ENCODE measurements at regions not wholly inside any gene's neighbourhood (a gene's known extent, or its start where the extent isn't known, plus 50 kb on each side); places are given as distances from the start of the nearest gene placed in this dataset.
"Not testable (repeated sequence)": the region's sequence is repeated elsewhere in the genome, so short reads cannot be mapped to it uniquely, and the experiment has no call there.

DNA sequence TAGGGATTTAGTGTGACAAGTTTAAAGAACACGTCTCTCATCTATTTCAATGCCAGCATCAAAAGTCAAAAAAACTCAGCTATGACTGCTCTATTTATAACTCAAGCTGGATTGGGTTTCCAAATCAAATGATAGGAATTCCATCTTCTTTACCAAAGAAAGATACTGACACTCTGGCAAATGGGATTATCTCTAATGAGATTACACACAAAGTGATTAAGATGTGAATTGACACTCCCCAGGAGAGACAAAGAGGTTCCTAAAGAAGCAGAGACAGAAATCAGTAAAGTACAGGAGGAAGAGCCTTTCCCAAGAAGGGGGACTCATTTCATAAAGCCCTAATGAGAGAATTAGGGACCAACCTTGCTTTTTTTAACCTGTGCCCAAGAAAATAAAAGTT lies 92.1 kb downstream of the ID4 start:
- ATAC-seq (replicated peaks; ENCODE audit: extremely low read depth, poor library complexity, severe bottlenecking) (no peak), DNase-seq (ENCODE audit: low spot score in 2 of 2) (no peak)
- no peak overlapping the region for H3K27ac Mint-ChIP-seq (ENCODE audit: low read depth)
- H3K27me3 Mint-ChIP-seq, result peaks cover 29% of the 10 kb centered on the region
- H3K36me3 Mint-ChIP-seq (ENCODE audit: insufficient read depth), result no peaks in the 10 kb centered on the region
- H3K4me3 Mint-ChIP-seq, result no peak overlapping the region
- H3K4me1 Mint-ChIP-seq, result no peaks in the 10 kb centered on the region
- peaks cover 5% of the 10 kb centered on the region for H3K9me3 Mint-ChIP-seq

DNA sequence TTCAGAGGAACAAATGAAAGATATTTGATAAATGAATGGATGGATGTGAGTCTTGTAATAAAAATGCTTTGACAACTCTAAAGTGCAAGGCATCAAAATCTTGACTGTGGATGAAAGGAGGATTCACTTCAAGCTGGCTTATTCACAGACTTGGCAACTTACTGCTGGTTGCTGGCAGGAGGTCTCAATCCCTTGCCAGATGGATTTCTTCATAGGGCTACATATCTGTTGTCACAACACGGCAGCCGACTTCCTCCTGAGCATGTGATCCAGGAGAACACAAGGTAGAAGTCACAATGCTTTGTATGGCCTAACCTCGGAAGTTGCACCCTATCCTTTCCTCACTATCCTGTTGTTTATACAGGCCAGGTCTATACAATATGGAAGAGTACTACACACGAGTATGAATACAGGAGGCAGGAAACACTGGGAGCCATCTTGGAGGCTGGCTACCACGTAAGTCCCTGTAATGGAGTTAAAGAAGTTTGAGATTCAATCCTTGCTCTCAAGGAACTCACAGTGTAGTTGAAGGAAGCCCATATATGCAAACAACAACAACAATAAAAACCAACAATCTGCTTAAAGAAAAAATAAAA lies 97.9 kb downstream of the ID4 start:
- Mint-ChIP-seq H3K36me3 (ENCODE audit: insufficient read depth) (peaks cover 2% of the 10 kb centered on the region), H3K27ac (ENCODE audit: low read depth) (no peak overlapping the region), H3K27me3 (no peaks in the 10 kb centered on the region), H3K4me3 (no peak overlapping the region), H3K9me3 (no peaks in the 10 kb centered on the region), H3K4me1 (no peaks in the 10 kb centered on the region)
- ATAC-seq (replicated peaks; ENCODE audit: extremely low read depth, poor library complexity, severe bottlenecking), result no peak
- DNase-seq (ENCODE audit: low spot score in 2 of 2), result no peak

DNA sequence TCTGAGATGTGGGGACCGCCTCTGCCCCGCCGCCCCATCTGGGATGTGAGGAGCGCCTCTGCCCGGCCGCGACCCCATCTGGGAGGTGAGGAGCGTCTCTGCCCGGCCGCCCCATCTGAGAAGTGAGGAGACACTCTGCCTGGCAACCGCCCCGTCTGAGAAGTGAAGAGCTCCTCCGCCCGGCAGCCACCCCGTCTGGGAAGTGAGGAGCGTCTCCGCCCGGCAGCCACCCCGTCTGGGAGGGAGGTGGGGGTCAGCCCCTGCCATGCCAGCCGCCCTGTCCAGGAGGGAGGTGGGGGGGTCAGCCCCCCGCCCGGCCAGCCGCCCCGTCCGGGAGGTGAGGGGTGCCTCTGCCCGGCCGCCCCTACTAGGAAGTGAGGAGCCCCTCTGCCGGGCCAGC lies 102.2 kb downstream of the ID4 start:
- not testable (repeated sequence) for H3K4me1 Mint-ChIP-seq; ATAC-seq (replicated peaks; ENCODE audit: extremely low read depth, poor library complexity, severe bottlenecking); H3K27ac Mint-ChIP-seq (ENCODE audit: low read depth); H3K36me3 Mint-ChIP-seq (ENCODE audit: insufficient read depth); H3K9me3 Mint-ChIP-seq; H3K27me3 Mint-ChIP-seq; DNase-seq (ENCODE audit: low spot score in 2 of 2); H3K4me3 Mint-ChIP-seq

DNA sequence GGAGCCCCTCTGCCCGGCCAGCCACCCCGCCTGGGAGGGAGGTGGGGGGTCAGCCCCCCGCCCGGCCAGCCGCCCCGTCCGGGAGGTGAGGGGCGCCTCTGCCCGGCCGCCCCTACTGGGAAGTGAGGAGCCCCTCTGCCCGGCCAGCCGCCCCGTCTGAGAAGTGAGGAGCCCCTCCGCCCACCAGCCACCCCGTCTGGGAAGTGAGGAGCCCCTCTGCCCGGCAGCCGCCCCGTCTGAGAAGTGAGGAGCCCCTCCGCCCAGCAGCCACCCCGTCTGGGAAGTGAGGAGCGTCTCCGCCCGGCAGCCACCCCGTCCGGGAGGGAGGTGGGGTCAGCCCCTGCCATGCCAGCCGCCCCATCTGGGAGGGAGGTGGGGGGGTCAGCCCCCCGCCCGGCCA lies 102.8 kb downstream of the ID4 start:
- not testable (repeated sequence) for ATAC-seq (replicated peaks; ENCODE audit: extremely low read depth, poor library complexity, severe bottlenecking); H3K27ac Mint-ChIP-seq (ENCODE audit: low read depth); H3K4me1 Mint-ChIP-seq; DNase-seq (ENCODE audit: low spot score in 2 of 2); H3K4me3 Mint-ChIP-seq; H3K9me3 Mint-ChIP-seq; H3K27me3 Mint-ChIP-seq; H3K36me3 Mint-ChIP-seq (ENCODE audit: insufficient read depth)

DNA sequence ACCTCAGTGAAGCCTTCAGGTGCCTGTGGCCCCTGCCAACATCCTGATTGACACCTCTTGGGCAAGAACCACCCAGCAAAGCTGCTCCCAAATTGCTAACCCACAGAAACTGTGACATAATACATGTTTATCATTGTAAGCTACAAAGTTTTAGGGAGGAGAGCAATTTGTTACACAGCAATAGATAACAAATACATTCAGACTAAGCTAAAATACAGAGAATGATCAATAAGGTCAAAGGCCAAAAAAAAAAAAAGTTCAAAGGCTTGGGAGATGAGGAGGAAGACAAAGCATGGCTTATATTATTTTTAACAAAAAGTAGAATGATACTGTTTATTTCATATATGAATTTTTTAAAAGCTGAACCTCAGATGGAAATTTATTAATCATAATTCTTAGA lies 105.9 kb downstream of the ID4 start:
- Mint-ChIP-seq H3K27me3 (no peaks in the 10 kb centered on the region), H3K36me3 (ENCODE audit: insufficient read depth) (peaks cover 2% of the 10 kb centered on the region), H3K9me3 (peaks cover 5% of the 10 kb centered on the region), H3K4me1 (no peaks in the 10 kb centered on the region), H3K4me3 (no peak overlapping the region), H3K27ac (ENCODE audit: low read depth) (no peak overlapping the region)
- no peak for DNase-seq (ENCODE audit: low spot score in 2 of 2)
- no peak for ATAC-seq (replicated peaks; ENCODE audit: extremely low read depth, poor library complexity, severe bottlenecking)

DNA sequence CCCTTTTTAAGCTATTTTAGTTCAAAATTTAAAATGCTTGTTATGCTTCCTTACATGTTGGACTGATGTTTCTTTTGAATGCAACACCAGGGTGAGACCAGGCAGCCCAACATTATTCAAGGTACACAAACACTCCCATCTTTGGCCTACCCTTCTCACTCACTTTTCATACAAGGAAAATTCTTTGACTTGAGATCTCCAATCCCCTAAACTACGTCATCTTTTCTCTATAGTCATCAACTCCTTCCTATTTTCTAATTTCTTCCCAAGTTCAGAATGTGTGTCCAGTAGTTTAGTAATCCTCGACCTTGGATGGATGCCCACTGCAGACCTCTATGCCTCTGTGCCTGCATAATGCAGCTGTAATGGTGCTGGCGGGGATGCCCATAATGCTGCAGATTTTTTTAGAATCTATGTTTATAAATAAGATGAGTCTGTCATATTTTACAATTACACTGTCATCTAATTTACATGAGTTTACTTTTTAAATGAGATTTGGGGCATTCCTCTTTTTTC lies 108.7 kb downstream of the ID4 start:
- ATAC-seq (replicated peaks; ENCODE audit: extremely low read depth, poor library complexity, severe bottlenecking), result no peak
- Mint-ChIP-seq H3K9me3 (peaks cover 16% of the 10 kb centered on the region), H3K36me3 (ENCODE audit: insufficient read depth) (no peaks in the 10 kb centered on the region), H3K4me3 (no peak overlapping the region), H3K4me1 (no peaks in the 10 kb centered on the region), H3K27ac (ENCODE audit: low read depth) (no peak overlapping the region), H3K27me3 (no peaks in the 10 kb centered on the region)
- no peak for DNase-seq (ENCODE audit: low spot score in 2 of 2)

DNA sequence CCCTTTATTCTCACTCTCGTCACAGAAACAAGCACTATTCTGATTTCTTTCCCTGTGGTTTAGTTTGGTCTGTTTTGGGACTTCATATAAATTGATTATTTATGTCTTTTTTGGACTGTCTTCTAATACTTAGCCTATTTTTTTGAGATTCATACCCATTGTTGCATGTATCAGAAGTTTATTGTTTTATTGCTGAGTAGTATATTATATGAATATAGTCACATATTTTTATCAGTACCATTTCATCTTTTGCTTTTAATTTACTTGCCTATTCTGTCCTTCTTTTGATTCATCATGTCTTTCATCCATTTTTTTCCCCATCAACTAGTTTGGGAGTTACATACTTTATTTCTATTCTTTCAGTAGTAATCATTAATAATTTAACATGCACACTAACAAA lies 112.0 kb downstream of the ID4 start:
- Mint-ChIP-seq H3K27ac (ENCODE audit: low read depth) (no peak overlapping the region), H3K9me3 (peaks cover 22% of the 10 kb centered on the region), H3K4me3 (no peak overlapping the region), H3K4me1 (no peaks in the 10 kb centered on the region), H3K36me3 (ENCODE audit: insufficient read depth) (no peaks in the 10 kb centered on the region), H3K27me3 (no peaks in the 10 kb centered on the region)
- DNase-seq (ENCODE audit: low spot score in 2 of 2) (no peak), ATAC-seq (replicated peaks; ENCODE audit: extremely low read depth, poor library complexity, severe bottlenecking) (no peak)

DNA sequence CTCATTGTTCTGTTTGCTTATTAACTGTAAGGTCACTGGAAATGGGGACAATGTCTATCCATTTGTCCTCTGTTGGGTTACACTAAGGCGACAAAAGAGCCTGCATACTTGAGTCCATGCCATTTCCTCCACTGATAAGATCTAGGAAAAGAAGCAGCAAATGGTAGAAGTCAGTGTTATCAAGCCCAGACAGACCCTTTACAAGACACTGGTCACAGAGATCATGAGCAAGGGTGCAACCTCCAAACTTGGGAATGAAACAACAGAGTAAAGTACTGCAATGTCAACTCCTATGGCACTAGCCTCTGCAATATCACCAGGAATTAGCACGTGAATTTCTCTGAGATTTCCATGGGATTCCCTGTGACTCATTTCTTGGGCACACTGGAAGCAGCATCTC lies 126.9 kb downstream of the ID4 start:
- Mint-ChIP-seq H3K4me3 (no peak overlapping the region), H3K4me1 (no peaks in the 10 kb centered on the region), H3K36me3 (ENCODE audit: insufficient read depth) (no peaks in the 10 kb centered on the region), H3K27me3 (peaks cover 14% of the 10 kb centered on the region), H3K9me3 (no peaks in the 10 kb centered on the region), H3K27ac (ENCODE audit: low read depth) (no peak overlapping the region)
- DNase-seq (ENCODE audit: low spot score in 2 of 2) (no peak), ATAC-seq (replicated peaks; ENCODE audit: extremely low read depth, poor library complexity, severe bottlenecking) (no peak)

DNA sequence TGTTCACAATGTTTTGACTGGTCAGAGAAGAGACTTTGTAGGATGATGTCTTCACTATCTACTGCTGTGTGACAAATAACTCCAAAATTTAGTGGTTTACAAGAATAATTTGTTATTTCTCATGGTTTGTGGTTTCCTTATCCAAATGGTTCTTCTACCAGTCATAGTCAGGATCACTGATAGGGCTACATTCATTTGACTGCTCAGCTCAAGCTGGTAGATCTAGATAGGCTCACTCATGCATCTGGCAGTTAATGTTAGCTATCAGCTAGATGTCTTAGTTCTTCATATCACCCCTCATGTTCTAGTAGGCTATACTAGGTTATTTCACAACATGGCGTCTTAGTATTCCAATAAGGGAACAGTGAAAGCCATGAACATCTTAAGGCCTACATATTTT lies 131.0 kb downstream of the ID4 start:
- H3K27ac Mint-ChIP-seq (ENCODE audit: low read depth), result no peak overlapping the region
- H3K9me3 Mint-ChIP-seq, result no peaks in the 10 kb centered on the region

DNA sequence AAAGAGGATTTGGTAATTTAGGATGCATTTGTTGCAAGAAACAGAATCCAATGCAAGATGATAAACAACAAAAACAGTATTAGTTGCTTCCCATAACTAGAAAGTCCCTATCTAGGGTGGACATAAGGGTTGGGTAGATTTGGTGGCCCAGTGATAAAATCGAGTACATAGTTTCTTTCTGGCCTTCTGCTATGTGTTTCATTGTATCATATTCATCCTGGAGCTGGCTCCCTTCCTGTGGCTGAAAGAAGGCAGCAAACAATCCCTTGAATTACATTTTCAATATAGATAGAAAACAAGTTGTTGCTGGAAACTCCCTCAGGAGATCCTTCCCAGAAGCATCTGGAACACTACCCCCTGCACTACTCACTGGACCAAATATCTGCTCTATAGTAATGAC lies 135.1 kb downstream of the ID4 start:
- no peaks in the 10 kb centered on the region for H3K9me3 Mint-ChIP-seq
- ATAC-seq (replicated peaks; ENCODE audit: extremely low read depth, poor library complexity, severe bottlenecking) (no peak), DNase-seq (ENCODE audit: low spot score in 2 of 2) (no peak)
- no peaks in the 10 kb centered on the region for H3K4me1 Mint-ChIP-seq
- H3K27ac Mint-ChIP-seq (ENCODE audit: low read depth), result no peak overlapping the region
- H3K36me3 Mint-ChIP-seq (ENCODE audit: insufficient read depth), result no peaks in the 10 kb centered on the region
- H3K4me3 Mint-ChIP-seq, result no peak overlapping the region
- peaks cover 24% of the 10 kb centered on the region for H3K27me3 Mint-ChIP-seq

More for the DNA sequence above, 131.0 kb downstream of the ID4 start:
- no peak for DNase-seq (ENCODE audit: low spot score in 2 of 2)
- Mint-ChIP-seq H3K4me3 (no peak overlapping the region), H3K36me3 (ENCODE audit: insufficient read depth) (no peaks in the 10 kb centered on the region), H3K27me3 (peaks cover 21% of the 10 kb centered on the region), H3K4me1 (no peaks in the 10 kb centered on the region)
- ATAC-seq (replicated peaks; ENCODE audit: extremely low read depth, poor library complexity, severe bottlenecking), result no peak

DNA sequence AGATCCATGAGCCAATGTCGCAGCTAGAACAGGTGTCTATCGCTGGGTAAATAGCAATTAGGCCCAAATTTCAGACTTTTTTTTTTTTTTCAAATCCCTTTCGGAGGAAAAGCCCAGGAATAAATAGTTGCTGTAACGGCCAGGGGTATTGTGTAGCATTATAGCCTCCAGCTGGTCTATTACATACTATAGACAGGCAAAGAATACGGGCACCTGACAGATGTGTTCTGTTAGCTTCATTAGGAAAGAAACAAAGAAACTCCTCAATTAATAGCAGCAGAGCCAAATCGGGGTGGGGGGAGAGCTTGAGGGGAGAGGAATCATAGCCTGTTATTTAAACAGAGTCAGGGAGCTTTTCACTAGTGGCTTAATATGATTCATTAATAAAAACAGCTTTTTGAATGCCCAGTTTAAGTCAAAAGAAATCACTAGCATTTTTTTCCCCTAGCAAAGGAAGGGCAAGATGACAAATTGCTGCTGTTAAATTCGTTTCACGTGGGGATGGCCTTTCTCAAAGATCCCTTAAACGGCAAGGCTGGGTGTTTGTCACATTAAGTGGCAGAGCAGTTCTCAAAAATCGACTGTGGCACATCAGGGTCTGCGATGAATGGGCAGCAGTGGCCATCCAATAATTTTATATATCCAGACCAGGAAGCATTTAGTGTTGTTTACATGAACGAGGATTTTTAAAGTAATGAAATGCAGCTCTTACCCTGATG lies 139.4 kb downstream of the ID4 start:
- no peaks in the 10 kb centered on the region for H3K9me3 Mint-ChIP-seq
- DNase-seq (ENCODE audit: low spot score in 2 of 2), result no peak
- H3K36me3 Mint-ChIP-seq (ENCODE audit: insufficient read depth), result no peaks in the 10 kb centered on the region
- ATAC-seq (replicated peaks; ENCODE audit: extremely low read depth, poor library complexity, severe bottlenecking), result no peak
- H3K4me1 Mint-ChIP-seq, result no peaks in the 10 kb centered on the region
- no peak overlapping the region for H3K4me3 Mint-ChIP-seq
- H3K27me3 Mint-ChIP-seq, result peaks cover 17% of the 10 kb centered on the region
- H3K27ac Mint-ChIP-seq (ENCODE audit: low read depth), result no peak overlapping the region

DNA sequence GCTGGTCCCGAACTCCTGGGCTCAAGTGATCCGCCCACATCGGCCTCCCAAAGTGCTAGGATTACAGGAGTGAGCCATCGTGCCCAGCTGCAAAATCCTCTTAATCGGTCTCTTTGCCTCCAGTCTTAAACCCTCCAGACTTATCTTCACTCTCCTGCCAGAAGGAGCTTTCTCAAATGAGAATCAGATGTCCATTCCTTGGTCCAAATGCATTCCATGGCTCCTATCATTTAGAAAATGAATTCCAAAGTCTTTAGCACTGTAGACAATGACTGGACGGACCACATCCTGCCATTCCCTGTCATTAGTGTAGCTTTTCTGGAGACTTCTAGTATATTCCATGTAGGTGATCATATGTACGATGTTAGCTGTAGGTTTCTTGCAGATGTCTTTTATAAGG lies 141.9 kb downstream of the ID4 start:
- no peak for DNase-seq (ENCODE audit: low spot score in 2 of 2)
- H3K9me3 Mint-ChIP-seq, result no peaks in the 10 kb centered on the region
- H3K27ac Mint-ChIP-seq (ENCODE audit: low read depth), result no peak overlapping the region
- no peak overlapping the region for H3K4me3 Mint-ChIP-seq
- no peak for ATAC-seq (replicated peaks; ENCODE audit: extremely low read depth, poor library complexity, severe bottlenecking)
- H3K27me3 Mint-ChIP-seq, result peaks cover 38% of the 10 kb centered on the region
- H3K4me1 Mint-ChIP-seq, result no peaks in the 10 kb centered on the region
- no peaks in the 10 kb centered on the region for H3K36me3 Mint-ChIP-seq (ENCODE audit: insufficient read depth)

DNA sequence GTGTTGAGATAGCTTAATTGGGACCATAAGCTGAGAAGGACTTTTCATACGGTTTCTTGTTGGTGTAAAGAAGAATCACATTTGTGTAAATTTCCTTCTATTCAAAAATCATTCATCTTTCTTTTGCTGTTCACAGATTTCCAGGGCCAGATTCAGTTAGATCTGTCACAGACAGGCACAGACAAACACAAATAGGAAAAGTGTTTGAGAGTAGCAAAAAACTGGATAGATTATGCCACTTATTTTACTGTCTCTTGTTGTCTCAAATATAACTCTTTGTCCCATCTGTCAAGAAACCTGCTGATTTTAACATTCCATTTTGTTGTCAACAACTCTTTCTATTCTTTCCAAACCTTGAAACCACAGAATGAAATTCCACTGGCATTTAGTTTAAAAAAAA lies 142.8 kb downstream of the ID4 start:
- H3K36me3 Mint-ChIP-seq (ENCODE audit: insufficient read depth), result no peaks in the 10 kb centered on the region
- no peak for ATAC-seq (replicated peaks; ENCODE audit: extremely low read depth, poor library complexity, severe bottlenecking)
- H3K27ac Mint-ChIP-seq (ENCODE audit: low read depth), result no peak overlapping the region
- H3K4me3 Mint-ChIP-seq, result no peak overlapping the region
- H3K9me3 Mint-ChIP-seq, result no peaks in the 10 kb centered on the region
- H3K27me3 Mint-ChIP-seq, result peaks cover 34% of the 10 kb centered on the region
- no peak for DNase-seq (ENCODE audit: low spot score in 2 of 2)
- no peaks in the 10 kb centered on the region for H3K4me1 Mint-ChIP-seq
